GM21723 (cell line): ENCODE measurements at regions not wholly inside any gene's neighbourhood (a gene's known extent, or its start where the extent isn't known, plus 50 kb on each side); places are given as distances from the start of the nearest gene placed in this dataset.

Experiments used
- ATAC-seq: cut with Tn5 transposase; IDR thresholded peaks from one replicate; pipeline ENCODE4 v1.9.1; 2021; ENCODE audit warnings: mild to moderate bottlenecking, moderate library complexity; ENCODE audit not compliant: unreplicated experiment

DNA sequence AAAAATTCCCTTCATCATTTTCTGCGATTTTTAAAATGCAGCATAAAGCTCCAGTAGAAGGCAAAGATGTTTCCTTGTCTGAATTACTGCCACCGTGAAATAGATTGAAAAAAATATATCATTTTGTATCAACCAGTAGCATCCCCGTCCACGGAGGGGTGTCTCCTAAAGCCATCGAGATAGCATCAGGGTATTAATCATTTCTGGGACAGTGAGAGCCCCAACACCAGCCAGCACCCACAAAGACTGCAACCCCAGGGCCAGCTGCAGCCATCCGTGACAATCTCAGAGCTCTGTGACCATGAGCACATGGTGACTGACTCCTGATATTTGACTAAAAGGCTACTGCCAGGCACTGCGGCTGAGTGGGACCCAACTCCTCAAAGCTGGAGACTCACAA lies 64.1 kb upstream of the SIX3 start:
- no peak for ATAC-seq

DNA sequence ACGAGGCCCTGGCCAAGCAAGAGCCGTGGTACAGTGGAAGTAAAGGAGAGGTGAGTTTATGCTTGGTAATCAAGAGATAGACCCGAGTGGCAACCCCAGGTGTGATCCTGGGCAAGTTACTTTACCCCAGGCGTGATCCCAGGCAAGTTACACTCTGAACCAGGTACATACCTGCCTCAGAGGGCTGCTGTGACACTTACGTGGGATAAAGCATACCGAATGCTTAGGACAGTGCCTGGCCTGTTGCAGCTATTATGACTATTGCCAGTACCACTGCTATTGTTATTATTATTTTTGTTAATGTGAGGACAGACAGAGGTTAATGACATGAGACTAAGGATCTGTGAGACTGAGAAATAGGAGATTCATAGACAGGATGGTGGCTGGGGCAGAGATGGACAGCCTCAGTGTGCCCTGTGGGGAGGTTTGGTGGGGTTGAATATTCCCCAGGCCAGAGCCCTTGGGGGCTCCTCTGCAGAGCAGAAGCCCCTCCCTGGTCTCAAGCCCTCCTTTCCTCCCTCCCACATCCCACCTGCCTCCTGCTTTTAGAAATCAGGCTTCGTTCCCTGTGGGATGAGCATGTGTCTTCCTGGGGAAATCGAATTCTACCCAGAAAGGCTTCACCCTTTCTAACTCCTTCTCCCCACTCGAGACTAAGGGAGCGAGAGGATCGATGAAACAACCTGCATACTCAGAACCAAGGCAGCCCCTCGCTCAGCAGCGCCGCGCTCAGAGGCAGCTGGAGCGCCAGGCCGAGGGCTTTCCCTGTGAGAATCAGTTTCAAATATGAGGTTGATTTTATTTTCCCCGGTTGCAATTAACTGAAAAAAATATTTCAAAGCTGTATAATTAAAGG lies 62.0 kb upstream of the SIX3 start:
- no peak for ATAC-seq

DNA sequence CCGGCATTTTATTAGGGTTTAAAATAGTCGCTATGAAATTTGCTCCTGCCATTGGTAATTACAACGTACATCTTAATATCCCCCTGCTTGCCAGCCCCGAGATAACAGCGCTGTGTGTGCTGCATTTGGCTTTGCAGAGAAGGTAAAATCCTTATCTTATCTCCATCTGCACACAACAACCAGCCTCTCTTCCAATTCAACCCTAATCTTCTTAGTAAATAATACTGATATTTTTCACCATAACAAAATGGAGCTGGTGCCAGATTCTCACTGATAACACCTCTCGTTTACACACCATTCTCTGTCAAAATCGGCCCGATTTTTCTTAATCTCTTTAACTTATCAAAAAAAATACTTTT lies 61.4 kb upstream of the SIX3 start:
- no peak for ATAC-seq

DNA sequence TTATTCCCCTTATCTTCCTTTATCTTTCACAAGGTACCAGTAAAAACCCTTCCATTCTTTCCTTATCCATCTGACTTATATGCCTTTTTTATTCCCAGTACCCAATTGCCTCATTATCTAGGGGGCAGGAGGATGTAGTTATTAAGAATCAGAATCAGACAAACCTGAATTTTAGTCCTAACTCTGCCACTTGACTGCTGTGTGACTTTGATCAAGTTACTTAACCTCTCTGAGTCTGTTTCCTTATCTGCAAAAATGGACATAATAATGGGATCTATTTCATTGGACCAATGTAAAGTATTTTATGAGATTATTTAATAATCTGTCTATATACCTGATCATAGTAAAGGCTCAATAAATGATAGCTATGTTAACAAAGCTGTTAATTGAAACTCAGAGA lies 59.6 kb upstream of the SIX3 start:
- ATAC-seq = no peak

DNA sequence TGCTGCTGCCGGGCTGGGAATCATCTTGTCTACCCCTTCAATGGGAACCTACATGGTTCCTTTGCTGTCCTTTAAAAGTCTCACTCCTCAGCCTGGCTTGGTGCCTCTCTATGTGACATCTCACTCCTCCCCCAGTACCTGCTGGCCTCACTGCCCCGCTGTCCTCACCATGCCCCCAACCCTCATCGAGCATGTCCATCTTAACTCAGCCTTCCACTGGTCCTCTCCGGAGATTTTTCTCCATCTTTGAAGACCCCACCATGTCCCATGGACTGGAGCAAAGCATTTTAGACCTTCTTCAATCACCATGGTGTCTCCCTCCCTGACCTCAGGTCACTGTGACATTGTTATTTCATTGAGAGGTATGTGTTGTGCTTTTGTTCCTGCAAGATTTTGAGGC lies 58.1 kb upstream of the SIX3 start:
- no peak for ATAC-seq

DNA sequence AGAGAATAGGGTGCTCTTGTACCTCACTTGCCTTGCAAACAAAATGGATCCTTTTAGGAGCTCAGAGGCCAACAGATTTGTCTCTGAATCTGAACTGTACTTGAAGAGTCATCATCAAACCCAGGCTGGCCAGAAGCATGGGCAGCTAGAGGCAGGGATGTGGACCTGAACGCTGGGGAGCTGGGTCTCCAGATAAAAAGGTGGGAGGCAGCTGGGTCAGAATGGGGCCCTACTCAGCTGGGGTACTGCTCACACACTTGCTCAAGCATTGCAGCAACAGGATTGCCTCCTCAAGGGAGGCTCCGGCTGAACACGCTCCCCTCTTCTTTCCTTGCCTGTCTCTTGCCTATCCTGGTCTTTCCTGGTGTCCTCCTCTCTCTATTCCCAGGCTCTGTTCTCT lies 57.3 kb upstream of the SIX3 start:
- no peak for ATAC-seq

DNA sequence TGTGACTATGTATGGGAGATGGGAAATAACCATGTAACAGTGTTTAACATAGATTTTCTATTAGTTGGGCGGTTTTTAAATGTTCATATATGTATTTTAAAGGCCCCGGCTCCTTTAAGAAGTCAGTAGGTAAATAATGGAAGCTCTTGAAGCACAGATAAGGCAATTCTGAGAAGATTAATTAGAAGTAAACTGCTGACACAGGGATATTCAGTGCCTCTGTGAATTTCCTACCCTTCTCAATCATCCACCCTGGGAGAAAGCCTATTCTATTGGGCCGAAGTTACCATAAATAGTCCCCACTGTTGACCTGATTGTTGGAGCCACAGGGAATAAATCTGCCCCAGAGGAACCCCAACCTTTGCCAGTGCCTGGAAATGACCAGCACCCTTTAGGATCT lies 56.8 kb upstream of the SIX3 start:
- no peak for ATAC-seq

DNA sequence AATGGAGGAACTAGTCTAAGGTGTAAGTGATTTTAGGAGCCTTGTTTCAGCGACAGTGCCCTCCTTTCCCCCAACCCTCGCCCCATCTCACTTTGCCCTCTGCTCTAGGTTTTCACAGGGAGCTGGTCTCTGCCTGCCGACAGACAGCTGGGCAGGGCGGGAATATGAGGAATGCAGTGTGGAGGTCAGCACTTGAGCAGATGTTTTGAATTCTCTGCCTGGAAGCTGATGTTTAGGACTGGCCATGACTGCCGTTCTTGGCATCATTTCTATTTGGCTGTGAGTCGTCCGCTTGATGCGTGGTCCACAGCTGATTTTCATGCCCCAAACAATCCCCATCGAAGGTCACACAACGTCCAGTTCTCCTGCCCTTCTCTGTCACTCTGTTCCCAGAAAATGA lies 55.1 kb upstream of the SIX3 start:
- no peak for ATAC-seq

DNA sequence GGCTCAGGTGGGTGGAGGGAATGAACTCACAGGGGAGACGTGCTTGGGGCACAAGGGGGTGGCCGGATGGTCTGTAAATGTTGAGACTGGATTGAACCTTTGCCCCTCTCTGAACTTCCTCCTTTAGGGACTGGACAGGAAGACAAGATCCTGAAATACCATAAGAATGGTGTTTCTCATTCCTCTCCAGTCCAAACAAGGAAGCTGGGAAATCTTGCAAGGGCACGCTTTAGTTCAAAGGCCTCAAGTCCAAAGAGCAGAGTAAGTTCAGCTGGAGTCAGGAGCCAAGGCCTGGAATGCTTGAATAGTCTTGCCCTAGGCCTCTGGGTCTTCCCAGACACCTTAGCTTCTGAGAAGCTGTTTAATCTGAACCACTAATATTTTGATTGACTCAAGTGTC lies 52.4 kb upstream of the SIX3 start:
- ATAC-seq = no peak
